ENCODE measurements at regions not wholly inside any gene's neighbourhood (a gene's known extent, or its start where the extent isn't known, plus 50 kb on each side); places are given as distances from the start of the nearest gene placed in this dataset.

DNA sequence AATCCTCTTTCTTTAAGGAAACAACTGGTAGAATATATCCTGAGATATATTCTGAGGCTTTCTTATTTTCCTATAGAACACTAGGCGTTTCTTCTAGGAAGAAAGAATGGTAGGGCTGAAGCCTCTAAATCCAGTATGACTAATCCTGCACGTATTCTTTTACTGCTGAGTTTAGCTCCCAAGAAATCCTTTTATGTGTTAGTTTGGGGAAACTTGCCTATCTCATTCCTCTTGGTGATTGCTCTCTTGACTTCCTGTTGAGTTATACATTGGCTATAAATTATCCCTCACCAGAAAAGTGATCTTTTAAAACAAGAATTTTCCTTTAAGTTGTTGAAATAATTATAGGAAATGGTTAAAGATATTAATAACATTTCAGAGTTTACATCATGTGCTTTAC, 422.9 kb downstream of the TMEM161B start:
- TF ChIP-seq, protein P1, sequence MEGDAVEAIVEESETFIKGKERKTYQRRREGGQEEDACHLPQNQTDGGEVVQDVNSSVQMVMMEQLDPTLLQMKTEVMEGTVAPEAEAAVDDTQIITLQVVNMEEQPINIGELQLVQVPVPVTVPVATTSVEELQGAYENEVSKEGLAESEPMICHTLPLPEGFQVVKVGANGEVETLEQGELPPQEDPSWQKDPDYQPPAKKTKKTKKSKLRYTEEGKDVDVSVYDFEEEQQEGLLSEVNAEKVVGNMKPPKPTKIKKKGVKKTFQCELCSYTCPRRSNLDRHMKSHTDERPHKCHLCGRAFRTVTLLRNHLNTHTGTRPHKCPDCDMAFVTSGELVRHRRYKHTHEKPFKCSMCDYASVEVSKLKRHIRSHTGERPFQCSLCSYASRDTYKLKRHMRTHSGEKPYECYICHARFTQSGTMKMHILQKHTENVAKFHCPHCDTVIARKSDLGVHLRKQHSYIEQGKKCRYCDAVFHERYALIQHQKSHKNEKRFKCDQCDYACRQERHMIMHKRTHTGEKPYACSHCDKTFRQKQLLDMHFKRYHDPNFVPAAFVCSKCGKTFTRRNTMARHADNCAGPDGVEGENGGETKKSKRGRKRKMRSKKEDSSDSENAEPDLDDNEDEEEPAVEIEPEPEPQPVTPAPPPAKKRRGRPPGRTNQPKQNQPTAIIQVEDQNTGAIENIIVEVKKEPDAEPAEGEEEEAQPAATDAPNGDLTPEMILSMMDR (IDR thresholded peaks at IDR 0.05; ENCODE audit: insufficient read depth, low read depth, low read length, missing control alignments) = no peak
- DNase-seq (ENCODE audit: low read depth) = no peak
- no peak overlapping the region for H3K4me3 ChIP-seq (ENCODE audit: low read length)

DNA sequence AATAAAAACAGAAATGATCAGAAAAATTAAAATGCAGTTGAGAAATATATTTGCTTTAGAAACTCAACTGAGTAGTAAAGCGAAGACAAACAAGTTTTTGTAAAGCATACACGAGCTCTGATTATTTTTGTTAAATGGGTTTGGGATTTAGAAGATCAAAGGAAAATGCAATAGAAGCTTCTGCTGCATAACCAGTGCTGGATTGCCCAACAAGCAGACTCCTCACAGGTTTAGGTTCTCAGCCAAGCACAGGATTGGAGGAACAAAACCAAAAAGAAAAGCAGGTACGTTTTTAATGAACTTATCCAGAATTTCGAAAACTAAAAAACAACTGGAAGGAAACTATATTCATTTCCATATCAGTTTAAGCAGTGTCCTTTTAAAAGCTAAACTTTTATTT, 423.8 kb downstream of the TMEM161B start:
- no peak overlapping the region for H3K4me3 ChIP-seq (ENCODE audit: low read length)
- TF ChIP-seq, protein P1 (IDR thresholded peaks at IDR 0.05; ENCODE audit: insufficient read depth, low read depth, low read length, missing control alignments) = no peak
- no peak for DNase-seq (ENCODE audit: low read depth)

DNA sequence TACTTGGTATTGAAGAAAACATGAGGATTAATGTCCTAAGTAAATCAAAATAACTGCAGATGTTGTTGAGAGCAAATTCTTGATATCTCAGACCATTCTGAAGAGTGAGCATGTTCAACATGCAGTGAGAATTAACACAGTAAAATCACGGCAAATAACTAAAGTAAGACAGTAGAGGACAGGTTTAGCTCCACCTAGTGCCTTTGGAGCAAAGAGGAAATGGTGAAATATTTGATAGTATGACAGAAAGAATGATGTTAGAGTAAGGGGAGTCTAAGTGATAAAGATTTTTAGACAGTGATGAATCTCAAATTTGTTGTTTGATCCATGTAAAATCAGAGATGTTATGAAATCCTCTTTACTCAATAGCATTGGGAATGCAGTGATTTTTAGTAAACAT, 424.2 kb downstream of the TMEM161B start:
- DNase-seq (ENCODE audit: low read depth) = no peak
- no peak overlapping the region for H3K4me3 ChIP-seq (ENCODE audit: low read length)
- TF ChIP-seq, protein P1 (IDR thresholded peaks at IDR 0.05; ENCODE audit: insufficient read depth, low read depth, low read length, missing control alignments) = no peak

DNA sequence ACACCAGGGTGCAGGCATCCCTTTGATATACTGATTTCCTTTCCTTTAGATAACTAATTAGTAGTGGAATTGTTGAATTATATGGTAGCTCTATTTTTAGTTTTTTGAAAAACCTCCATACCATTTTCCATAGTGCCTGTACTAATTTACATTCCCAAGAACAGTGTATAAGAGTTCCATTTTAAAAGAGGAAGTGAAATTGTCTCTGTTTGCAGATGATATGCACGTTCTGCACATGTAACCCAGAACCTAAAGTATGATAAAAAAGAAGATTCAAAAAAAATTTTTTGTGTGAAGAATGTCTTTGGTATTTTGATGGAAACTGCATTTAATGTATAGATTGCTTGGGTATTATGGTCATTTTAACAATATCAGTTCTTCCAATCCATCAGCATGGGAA, 424.0 kb upstream of the CCNH start:
- TF ChIP-seq, protein P1 (IDR thresholded peaks at IDR 0.05; ENCODE audit: insufficient read depth, low read depth, low read length, missing control alignments) = no peak

DNA sequence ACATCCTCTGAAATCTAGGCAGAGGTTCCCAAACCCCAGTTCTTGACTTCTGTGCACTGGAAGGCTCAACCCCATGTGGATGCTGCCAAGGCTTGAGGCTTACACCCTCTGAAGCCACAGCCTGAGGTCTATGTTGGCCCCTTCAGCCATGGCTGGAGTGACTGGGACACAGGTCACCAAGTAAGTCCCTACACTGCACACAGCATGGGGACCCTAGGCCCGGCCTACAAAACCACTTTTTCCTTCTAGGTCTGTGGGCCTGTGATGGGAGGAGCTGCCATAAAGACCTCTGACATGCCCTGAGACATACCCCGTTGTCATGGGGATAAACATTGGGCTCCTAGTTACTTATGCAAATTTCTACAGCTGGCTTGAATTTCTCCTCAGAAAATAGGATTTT, 418.8 kb upstream of the CCNH start:
- no peak for DNase-seq (ENCODE audit: low read depth)
- TF ChIP-seq, protein P1 (IDR thresholded peaks at IDR 0.05; ENCODE audit: insufficient read depth, low read depth, low read length, missing control alignments) = no peak
- H3K4me3 ChIP-seq (ENCODE audit: low read length) = no peak overlapping the region

More for the DNA sequence above, 424.0 kb upstream of the CCNH start:
- no peak overlapping the region for H3K4me3 ChIP-seq (ENCODE audit: low read length)
- DNase-seq (ENCODE audit: low read depth) = no peak

GRCh38 chr5:87829217-87829551, 416.5 kb upstream of the CCNH start:
- peak; percentile 49 for DNase-seq (ENCODE audit: low read depth)
- TF ChIP-seq, protein P1 (IDR thresholded peaks at IDR 0.05; ENCODE audit: insufficient read depth, low read depth, low read length, missing control alignments) = no peak
- no peak overlapping the region for H3K4me3 ChIP-seq (ENCODE audit: low read length)

GRCh38 chr5:87828545-87829216, 416.0 kb upstream of the CCNH start:
- no peak overlapping the region for H3K4me3 ChIP-seq (ENCODE audit: low read length)
- no peak for DNase-seq (ENCODE audit: low read depth)
- TF ChIP-seq, protein P1 (IDR thresholded peaks at IDR 0.05; ENCODE audit: insufficient read depth, low read depth, low read length, missing control alignments) = no peak
